GM12875 (cell line): ENCODE measurements at regions not wholly inside any gene's neighbourhood (a gene's known extent, or its start where the extent isn't known, plus 50 kb on each side); places are given as distances from the start of the nearest gene placed in this dataset.
"Not testable (repeated sequence)": the region's sequence is repeated elsewhere in the genome, so short reads cannot be mapped to it uniquely, and the experiment has no call there.

Source experiments
- H3K4me3 ChIP-seq: one replicate; pipeline ENCODE4 v1.5.1; 2011; ENCODE audit warnings: low read depth, low read length, control low read depth
- TF ChIP-seq, protein P1 (sequence below): IDR thresholded peaks from 2 replicates; pipeline ENCODE4 v1.5.1; 2011; ENCODE audit warnings: low read depth, mild to moderate bottlenecking, control low read depth, inconsistent platforms, low read length, moderate library complexity, borderline replicate concordance; ENCODE audit not compliant: insufficient read depth

DNA sequence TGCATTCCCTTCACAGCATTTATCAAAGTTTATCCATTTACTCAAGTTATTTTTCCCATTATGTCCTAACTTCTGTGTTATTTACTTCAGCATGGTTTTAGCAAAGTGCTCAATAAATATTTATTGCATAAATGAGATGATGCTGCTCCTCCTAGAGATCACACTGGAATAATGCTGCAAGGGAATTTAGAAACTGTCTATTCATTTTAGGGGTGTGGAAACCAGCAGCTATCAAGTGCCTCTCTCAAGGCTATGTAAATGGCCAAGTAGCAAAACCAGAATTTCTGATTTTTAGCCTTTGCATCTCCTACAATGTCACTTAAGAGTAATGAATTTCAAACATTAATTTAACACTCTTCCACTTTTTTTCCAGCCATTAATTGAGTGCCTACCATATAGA, 316.2 kb downstream of the COL12A1 start:
- TF ChIP-seq, protein P1, sequence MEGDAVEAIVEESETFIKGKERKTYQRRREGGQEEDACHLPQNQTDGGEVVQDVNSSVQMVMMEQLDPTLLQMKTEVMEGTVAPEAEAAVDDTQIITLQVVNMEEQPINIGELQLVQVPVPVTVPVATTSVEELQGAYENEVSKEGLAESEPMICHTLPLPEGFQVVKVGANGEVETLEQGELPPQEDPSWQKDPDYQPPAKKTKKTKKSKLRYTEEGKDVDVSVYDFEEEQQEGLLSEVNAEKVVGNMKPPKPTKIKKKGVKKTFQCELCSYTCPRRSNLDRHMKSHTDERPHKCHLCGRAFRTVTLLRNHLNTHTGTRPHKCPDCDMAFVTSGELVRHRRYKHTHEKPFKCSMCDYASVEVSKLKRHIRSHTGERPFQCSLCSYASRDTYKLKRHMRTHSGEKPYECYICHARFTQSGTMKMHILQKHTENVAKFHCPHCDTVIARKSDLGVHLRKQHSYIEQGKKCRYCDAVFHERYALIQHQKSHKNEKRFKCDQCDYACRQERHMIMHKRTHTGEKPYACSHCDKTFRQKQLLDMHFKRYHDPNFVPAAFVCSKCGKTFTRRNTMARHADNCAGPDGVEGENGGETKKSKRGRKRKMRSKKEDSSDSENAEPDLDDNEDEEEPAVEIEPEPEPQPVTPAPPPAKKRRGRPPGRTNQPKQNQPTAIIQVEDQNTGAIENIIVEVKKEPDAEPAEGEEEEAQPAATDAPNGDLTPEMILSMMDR: no peak
- no peak overlapping the region for H3K4me3 ChIP-seq

DNA sequence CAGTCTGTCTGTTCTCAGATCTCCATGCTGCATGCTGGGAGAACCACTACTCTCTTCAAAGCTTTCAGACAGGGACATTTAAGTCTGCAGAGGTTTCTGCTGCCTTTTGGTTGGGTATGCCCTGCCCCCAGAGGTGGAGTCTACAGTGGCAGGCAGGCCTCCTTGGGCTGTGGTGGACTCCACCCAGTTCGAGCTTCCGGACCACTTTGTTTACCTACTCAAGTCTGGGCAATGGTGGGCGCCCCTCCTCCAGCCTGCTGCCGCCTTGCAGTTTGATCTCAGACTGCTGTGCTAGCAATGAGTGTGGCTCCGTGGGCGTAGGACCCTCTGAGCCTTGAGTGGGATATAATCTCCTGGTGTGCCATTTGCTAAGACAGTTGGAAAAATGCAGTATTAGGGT, 317.1 kb downstream of the COL12A1 start:
- not testable (repeated sequence) for H3K4me3 ChIP-seq

DNA sequence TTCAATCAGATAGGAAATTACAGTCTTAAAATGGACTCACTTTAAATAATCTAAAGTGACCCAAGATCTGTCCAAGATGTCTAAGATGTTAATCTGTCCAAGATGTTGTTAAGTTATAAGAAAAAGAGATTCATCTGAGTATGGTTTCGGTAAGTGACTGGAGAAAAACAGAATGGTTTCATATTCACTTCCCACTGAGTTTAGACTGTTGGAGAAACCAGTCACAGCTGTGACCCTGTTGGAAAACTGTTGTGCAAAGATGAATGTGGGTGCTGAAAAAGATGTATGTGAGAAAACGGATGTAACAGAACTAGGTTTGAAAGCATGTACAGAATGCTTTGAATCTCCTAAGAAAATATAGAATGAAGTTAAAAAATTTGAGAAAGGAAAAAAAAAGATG, 325.9 kb downstream of the COL12A1 start:
- TF ChIP-seq, protein P1: no peak
- H3K4me3 ChIP-seq: no peak overlapping the region

DNA sequence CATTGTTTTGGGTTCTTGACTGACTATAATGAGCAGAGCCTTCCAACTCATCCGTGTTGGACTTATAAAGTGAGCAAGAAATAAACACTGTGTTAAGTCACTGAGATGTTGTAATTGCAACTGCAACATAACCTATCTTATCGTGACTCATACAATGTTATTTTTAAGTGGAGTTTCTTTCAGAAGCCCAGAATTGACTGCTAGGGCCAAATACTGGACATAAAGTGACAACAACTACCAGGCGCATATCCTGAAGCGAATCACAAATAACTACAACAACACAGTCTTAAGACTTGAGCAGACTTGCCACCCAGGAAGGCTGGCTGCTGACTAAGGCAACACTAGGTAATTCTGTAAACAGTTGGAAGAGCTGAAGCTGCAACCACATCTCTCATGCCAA, 326.6 kb downstream of the COL12A1 start:
- H3K4me3 ChIP-seq: no peak overlapping the region
- TF ChIP-seq, protein P1: no peak

- H3K4me3 ChIP-seq: no peak overlapping the region
- TF ChIP-seq, protein P1: no peak
Measured at GRCh38 chr6:74875193-74875592, 330.7 kb downstream of the COL12A1 start.

DNA sequence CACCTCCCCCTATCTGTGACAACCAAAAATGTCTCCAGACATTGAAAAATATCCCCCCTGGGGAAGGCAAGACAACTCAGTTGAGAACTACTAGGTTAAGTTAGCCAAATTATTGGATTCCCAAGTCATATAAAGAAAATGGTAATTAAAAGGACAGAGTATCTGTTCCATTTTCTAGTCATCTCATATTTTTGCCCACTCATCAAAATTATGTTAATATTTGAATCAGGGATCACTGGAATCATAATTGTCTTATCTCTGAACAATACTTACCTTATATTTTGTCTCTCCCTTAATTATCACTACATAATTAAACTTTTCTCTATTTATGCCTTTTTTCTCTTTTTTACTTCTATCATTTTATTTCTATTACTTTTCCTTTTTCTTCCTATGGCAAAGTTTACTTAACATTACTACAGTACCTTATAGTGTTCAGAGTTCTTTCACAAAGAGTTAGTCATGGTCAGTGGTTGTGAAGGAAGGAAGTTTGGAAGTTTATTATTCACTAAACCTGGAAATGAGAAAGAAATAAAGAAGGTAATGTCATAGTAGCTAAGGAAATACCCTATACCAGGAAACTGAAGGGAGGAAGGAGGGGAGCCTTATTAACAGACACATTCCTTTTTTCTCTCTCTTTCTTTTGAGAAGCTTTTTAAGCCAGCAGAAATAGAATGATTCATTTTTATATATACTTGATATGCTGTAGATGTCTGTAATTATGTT, 332.9 kb downstream of the COL12A1 start:
- TF ChIP-seq, protein P1: no peak
- no peak overlapping the region for H3K4me3 ChIP-seq

- TF ChIP-seq, protein P1: no peak
- H3K4me3 ChIP-seq: no peak overlapping the region
Measured at GRCh38 chr6:74871757-74872156, 334.1 kb downstream of the COL12A1 start.
